Sigmoid colon (tissue), 6 donors: ENCODE measurements at regions not wholly inside any gene's neighbourhood (a gene's known extent, or its start where the extent isn't known, plus 50 kb on each side); places are given as distances from the start of the nearest gene placed in this dataset.

Experiments used
- DNase-seq: peaks from one replicate; pipeline ENCODE4 v3.0.0-alpha.2; 2019
- H3K27ac ChIP-seq, 4 donors: fragments of 200-600 bp; sonication (generic); one replicate each; pipeline ENCODE4 v1.5.1; 2016 to 2019; ENCODE audit warnings: mild to moderate bottlenecking in 1 of 4
- H3K27me3 ChIP-seq, 3 donors: fragments of 200-600 bp; sonication (generic); one replicate each; pipeline ENCODE4 v1.5.1; 2019; ENCODE audit warnings: mild to moderate bottlenecking in 1 of 3
- H3K36me3 ChIP-seq, 4 donors: fragments of 200-600 bp; sonication (generic); one replicate each; pipeline ENCODE4 v1.5.1; 2016 to 2019
- H3K4me1 ChIP-seq, 4 donors: fragments of 200-600 bp; sonication (generic); one replicate each; pipeline ENCODE4 v1.5.1; 2017 to 2019
- H3K4me3 ChIP-seq, 4 donors: fragments of 200-600 bp; sonication (generic); one replicate each; pipeline ENCODE4 v1.5.1; 2017 to 2019; ENCODE audit warnings: mild to moderate bottlenecking in 2 of 4, moderate library complexity in 1 of 4
- H3K9me3 ChIP-seq, 4 donors: fragments of 200-600 bp in 3 of 4; sonication (generic) in 3 of 4; one replicate each; pipeline versions ENCODE4 v1.5.1 to v1.6.1; 2013 to 2019
- EP300 ChIP-seq, 4 donors: sonication (generic); formaldehyde crosslinking; IDR thresholded peaks; one replicate each; pipeline ENCODE4 v1.6.1; 2017; ENCODE audit warnings: antibody characterized with exemption in 4 of 4
- POLR2A ChIP-seq, 2 donors: fragments of 450-650 bp; IDR thresholded peaks; one replicate each; pipeline ENCODE4 v1.6.1; 2016; ENCODE audit warnings: antibody characterized with exemption in 2 of 2, mild to moderate bottlenecking in 2 of 2, moderate library complexity in 2 of 2
- POLR2AphosphoS5 ChIP-seq, 4 donors: sonication (generic); formaldehyde crosslinking; IDR thresholded peaks; one replicate each; pipeline ENCODE4 v1.6.1; 2017; ENCODE audit warnings: antibody characterized with exemption in 4 of 4
- WGBS, 2 donors: extraction: QIAGEN DNeasy Blood & Tissue Kit; methylation state at CpG; one replicate each; pipeline ENCODE4 v1.1.7; 2013; 5-methylcytosine and 5-hydroxymethylcytosine counted together
- intact Hi-C: fragments of 100-400 bp; cut with DNase I; formaldehyde crosslinking; loops from one replicate; pipeline ENCODE4 v1.15.1; 2023
- TF ChIP-seq, protein P1 (sequence below), 4 experiments: fragments of 450-650 bp in 3 of 4; fragments of 200-600 bp in 1 of 4; IDR thresholded peaks; one replicate each; pipeline ENCODE4 v1.5.1; 2016 to 2019; ENCODE audit warnings: antibody characterized with exemption in 4 of 4, mild to moderate bottlenecking in 3 of 4, moderate library complexity in 2 of 4
- donor health status: healthy with polysubstance abuse.
- donor health status: healthy.

DNA sequence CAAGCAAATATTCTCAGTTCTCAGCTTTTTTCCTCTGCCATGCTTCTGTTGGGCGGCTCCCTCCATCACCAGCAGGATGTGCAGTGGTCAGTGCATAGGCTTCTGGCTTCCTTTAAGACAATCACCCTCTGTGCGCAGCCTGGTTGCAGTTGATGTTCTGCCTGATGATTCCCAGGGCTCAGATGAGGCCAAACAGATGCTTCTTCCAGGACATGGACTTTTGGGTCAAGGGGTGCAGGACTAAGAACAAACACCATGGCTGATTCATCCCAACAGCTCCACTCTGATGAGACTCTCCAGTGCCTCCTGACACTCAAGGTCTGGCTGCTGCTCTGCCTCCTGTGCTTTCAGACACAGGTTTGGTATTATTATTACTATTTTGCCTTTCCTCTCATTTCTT, 554.8 kb upstream of the CDH4 start:
- no peaks in the 10 kb centered on the region for H3K36me3 ChIP-seq
- TF ChIP-seq POLR2AphosphoS5 (IDR thresholded peaks at IDR 0.05) (no peak), EP300 (IDR thresholded peaks at IDR 0.05) (no peak), POLR2A (IDR thresholded peaks at IDR 0.05) (no peak)
- TF ChIP-seq, protein P1, sequence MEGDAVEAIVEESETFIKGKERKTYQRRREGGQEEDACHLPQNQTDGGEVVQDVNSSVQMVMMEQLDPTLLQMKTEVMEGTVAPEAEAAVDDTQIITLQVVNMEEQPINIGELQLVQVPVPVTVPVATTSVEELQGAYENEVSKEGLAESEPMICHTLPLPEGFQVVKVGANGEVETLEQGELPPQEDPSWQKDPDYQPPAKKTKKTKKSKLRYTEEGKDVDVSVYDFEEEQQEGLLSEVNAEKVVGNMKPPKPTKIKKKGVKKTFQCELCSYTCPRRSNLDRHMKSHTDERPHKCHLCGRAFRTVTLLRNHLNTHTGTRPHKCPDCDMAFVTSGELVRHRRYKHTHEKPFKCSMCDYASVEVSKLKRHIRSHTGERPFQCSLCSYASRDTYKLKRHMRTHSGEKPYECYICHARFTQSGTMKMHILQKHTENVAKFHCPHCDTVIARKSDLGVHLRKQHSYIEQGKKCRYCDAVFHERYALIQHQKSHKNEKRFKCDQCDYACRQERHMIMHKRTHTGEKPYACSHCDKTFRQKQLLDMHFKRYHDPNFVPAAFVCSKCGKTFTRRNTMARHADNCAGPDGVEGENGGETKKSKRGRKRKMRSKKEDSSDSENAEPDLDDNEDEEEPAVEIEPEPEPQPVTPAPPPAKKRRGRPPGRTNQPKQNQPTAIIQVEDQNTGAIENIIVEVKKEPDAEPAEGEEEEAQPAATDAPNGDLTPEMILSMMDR (IDR thresholded peaks at IDR 0.05) = no peak
- peaks cover 0 to 6% (median 0%) of the 10 kb centered on the region in 3 donors for H3K27me3 ChIP-seq
- H3K4me1 ChIP-seq = no peaks in the 10 kb centered on the region
- intact Hi-C loops = loop anchor here (1.0 kb wide), 1 partner anchor 35 kb away; no protein-coding TSS in a partner anchor
- DNase-seq = no peak
- 82 to 86% methylated on average over 2 of the region's 2 CpGs for WGBS, 2 donors
- no peak overlapping the region for H3K4me3 ChIP-seq
- H3K9me3 ChIP-seq = no peaks in the 10 kb centered on the region
- H3K27ac ChIP-seq = no peak overlapping the region

DNA sequence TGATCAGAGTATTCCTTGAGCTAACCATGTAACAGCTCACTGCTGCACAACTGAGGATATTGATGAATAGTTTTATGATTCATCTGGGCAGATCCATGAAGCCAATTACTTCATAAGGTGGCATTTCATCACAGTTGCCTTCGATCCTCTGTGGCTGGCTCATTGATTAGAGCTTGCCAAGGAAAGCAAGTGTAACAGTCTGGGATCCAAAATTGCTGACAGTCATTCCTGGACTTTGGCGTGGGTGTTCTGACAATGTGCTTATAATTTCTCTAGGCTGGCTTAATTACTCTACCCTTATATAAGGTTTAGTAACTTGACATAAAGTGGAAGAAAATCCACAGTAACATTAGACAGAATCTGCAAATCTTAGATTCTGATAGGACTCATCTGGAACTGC, 551.3 kb upstream of the CDH4 start:
- Histone ChIP-seq H3K27ac (no peak overlapping the region), H3K36me3 (no peaks in the 10 kb centered on the region), H3K4me1 (no peaks in the 10 kb centered on the region), H3K4me3 (no peak overlapping the region), H3K9me3 (no peaks in the 10 kb centered on the region), H3K27me3 (no peaks in the 10 kb centered on the region)
- DNase-seq = no peak
- TF ChIP-seq, protein P1 (IDR thresholded peaks at IDR 0.05) = no peak
- TF ChIP-seq EP300 (IDR thresholded peaks at IDR 0.05) = no peak
- TF ChIP-seq POLR2AphosphoS5 (IDR thresholded peaks at IDR 0.05) = no peak
- no peak for TF ChIP-seq POLR2A (IDR thresholded peaks at IDR 0.05)
- WGBS, 2 donors = 65 to 84% methylated on average over 2 of the region's 2 CpGs
- intact Hi-C loops = no loop called here

DNA sequence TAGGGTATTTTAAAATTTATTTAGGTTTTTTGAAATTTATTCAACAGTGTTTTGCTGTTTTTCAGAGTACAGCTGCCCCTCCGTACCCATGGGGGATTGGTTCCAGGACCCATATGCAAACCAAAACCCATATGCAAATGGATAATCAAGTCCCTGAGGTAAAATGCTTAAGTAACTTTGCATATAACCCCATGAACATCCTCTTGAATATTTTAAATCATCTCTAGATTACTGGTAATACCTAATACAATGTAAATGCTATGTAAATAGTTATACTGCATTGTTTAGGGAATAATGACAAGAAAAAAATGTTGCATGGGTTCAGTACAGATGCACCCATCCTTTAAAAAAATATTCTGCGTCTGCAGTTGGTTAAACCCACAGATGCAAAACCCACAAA, 547.9 kb upstream of the CDH4 start:
- Histone ChIP-seq H3K4me1 (no peaks in the 10 kb centered on the region), H3K4me3 (no peak overlapping the region), H3K27me3 (peaks cover 0 to 3% (median 0%) of the 10 kb centered on the region in 3 donors), H3K9me3 (peaks cover 0 to 2% (median 0%) of the 10 kb centered on the region in 4 donors), H3K27ac (no peak overlapping the region), H3K36me3 (no peaks in the 10 kb centered on the region)
- no peak for TF ChIP-seq POLR2AphosphoS5 (IDR thresholded peaks at IDR 0.05)
- TF ChIP-seq, protein P1 (IDR thresholded peaks at IDR 0.05) = no peak
- TF ChIP-seq POLR2A (IDR thresholded peaks at IDR 0.05) = no peak
- TF ChIP-seq EP300 (IDR thresholded peaks at IDR 0.05) = no peak
- intact Hi-C loops = no loop called here
- no peak for DNase-seq
- WGBS, 2 donors = 81 to 84% methylated on average over 2 of the region's 2 CpGs

GRCh38 chr20:60713396-60713795, 538.7 kb upstream of the CDH4 start:
- no peak overlapping the region for H3K4me3 ChIP-seq
- no peak overlapping the region for H3K27ac ChIP-seq
- H3K9me3 ChIP-seq = no peaks in the 10 kb centered on the region
- no peaks in the 10 kb centered on the region for H3K4me1 ChIP-seq
- intact Hi-C loops = no loop called here
- WGBS, 2 donors = 77 to 82% methylated on average over 2 of the region's 2 CpGs
- DNase-seq = no peak
- H3K27me3 ChIP-seq = peaks cover 0 to 4% (median 0%) of the 10 kb centered on the region in 3 donors
- TF ChIP-seq, protein P1 (IDR thresholded peaks at IDR 0.05) = no peak
- TF ChIP-seq POLR2A (IDR thresholded peaks at IDR 0.05) = no peak
- TF ChIP-seq EP300 (IDR thresholded peaks at IDR 0.05) = no peak
- TF ChIP-seq POLR2AphosphoS5 (IDR thresholded peaks at IDR 0.05) = no peak
- H3K36me3 ChIP-seq = no peaks in the 10 kb centered on the region

DNA sequence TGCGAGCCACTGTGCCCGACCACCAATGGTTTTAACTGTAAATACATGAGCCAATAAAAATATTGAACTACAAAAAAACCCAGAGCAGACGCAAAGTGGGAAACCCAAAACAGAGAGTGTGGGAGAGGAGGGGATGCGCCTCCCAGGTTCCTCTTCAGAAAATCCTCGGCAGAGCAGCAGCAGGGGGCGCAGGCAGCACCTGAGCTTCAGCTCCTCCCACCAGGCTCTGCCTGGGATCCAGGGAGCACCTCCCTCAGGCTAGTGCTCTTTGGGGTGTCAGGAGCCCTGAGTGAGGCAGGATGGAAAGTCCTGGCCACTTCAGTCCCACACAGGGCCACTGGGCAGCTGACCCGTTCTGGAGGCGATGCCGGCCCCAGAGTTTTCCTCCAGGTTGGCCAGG, 536.9 kb upstream of the CDH4 start:
- H3K36me3 ChIP-seq = no peaks in the 10 kb centered on the region
- H3K27me3 ChIP-seq = peaks cover 0 to 4% (median 0%) of the 10 kb centered on the region in 3 donors
- H3K4me3 ChIP-seq = no peak overlapping the region
- intact Hi-C loops = no loop called here
- WGBS, 2 donors = 73 to 77% methylated on average over 9 of the region's 9 CpGs
- H3K9me3 ChIP-seq = no peaks in the 10 kb centered on the region
- no peak for TF ChIP-seq EP300 (IDR thresholded peaks at IDR 0.05)
- TF ChIP-seq, protein P1 (IDR thresholded peaks at IDR 0.05) = no peak
- DNase-seq = no peak
- H3K27ac ChIP-seq = no peak overlapping the region
- no peaks in the 10 kb centered on the region for H3K4me1 ChIP-seq
